Fibroblast of upper back skin (primary cell): ENCODE measurements at regions not wholly inside any gene's neighbourhood (a gene's known extent, or its start where the extent isn't known, plus 50 kb on each side); places are given as distances from the start of the nearest gene placed in this dataset.

Experiments used
- DNase-seq: peaks from one replicate; pipeline ENCODE4 v3.0.0-alpha.2; 2013

DNA sequence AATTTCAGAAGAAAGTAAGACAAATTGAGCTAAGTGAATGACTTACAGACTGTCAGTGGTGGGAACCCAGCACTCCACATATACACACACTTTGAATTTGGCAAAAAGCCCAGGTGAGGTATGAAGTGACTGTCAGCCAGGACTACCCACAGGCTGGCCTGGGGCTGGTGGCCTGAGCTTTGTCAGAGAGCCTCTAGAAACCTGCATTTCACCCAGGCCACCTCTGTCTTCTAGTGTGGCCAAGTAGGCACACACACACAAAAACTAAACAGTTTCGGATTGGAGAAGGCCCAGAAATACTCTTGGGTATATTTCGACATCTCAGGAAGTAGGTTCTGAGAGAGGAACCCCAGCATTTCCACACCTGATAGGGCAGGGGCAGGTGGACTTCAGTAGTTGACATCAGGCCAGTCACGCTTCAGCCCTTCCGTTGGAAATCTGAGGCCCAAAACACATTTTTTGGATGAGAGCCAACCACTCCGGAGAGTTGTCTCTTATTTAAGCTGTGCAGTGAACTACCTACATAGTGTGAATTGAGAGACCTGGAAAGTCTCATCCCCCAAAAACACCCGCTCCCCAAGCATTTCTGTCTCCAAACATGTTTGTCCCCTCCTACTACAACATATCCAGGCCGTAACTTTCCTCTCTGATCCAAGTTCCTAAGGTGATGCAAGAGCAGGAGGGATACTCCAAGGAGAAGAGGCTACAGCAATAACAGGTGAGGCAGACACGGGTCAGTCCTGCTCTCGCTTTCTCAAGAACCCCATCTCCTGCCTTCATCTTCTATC, 167.2 kb upstream of the PROX1 start:
- no peak for DNase-seq

DNA sequence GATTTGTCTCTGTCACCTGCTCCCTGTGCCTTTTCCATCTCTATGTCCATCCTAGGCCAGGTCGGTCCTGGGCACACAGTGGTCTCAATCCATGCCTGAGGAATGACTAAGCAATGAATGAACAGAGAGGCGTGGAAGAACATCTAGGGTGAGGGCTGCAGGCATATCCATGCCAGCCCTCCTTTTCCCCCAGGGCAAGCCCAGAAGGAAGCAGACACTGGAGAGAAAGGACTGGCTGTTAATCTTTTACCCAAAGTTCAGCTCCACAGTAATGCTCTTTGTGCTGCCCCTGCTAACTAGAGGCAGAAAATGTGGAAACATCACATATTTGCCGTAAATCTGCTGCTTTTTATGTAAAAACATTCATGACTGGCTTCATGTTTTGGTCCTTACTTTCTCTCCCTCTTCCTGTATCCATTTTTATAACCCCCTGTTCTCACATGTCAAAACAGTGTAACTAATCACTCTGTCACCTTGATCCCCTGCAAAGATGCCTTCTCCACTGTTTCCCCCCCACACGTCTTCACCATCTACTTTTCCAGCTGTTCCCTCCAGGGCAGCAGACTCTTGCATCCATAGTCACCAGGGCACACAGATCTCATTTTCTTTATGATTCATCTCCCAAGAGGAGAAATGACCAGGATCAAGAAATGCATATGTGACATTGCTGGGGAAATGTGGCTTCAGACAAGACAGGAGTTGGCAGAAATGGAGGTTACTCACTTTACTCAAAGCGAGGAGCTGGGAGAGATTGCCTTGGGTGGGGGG, 166.4 kb upstream of the PROX1 start:
- no peak for DNase-seq

GRCh38 chr1:213821943-213822334, 165.8 kb upstream of the PROX1 start:
- DNase-seq = no peak

DNA sequence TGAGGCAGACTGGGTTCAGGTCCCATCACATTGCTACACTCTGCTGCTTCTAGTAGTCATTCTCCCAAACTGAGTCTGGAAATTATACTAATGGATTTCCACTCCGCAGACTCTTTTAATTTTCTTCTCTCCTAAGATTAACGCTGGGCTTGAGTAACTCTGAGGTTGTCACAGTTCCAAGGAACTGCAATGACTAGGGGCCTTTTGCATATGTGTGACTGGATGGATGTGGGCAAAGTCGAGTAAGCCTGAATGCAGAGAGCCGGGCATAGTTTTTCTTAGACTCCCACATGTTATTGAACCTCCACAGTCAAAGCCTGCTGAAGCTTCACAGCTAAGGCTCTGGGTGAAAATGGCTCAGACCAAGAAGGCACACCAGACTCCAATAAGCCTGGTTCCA, 160.9 kb upstream of the PROX1 start:
- DNase-seq = no peak

DNA sequence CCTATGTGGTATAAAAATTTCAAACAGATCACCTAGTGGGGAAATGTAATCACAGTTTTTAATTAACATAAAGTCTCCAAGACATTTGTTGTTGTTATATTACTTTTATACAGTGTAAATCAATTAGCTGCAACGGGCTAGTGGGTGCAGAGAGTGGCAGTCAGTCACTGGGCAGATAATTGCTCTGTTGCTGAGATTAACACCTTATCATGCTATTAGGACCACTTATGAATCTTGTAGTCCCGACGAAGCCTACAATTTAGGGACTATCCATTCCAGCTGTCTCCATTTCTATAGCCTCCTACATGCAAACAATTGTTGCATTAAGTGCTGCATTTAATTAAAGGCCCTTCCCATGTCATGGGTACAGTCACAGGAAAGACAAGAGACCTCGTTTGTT, 158.9 kb upstream of the PROX1 start:
- no peak for DNase-seq

DNA sequence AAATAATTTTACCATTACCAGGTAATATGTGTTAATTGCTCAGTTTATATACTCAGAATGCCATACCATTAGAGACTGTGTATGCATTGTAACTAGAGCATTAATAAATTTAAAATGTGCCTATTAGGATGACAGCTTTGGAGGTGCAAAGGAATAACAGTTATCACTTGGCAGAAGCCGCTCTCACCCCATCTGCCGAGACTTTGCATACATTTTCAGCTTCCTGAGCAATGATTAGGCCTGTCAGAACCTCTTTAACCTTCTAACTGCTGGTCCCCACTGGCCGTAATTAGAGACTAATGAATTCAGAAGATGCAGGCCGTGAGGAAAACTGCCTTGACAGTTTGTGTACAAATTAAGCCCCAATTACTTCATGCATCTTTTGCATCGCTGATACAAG, 158.0 kb upstream of the PROX1 start:
- no peak for DNase-seq

- DNase-seq = no peak
These were observed 157.4 kb upstream of the PROX1 start for GRCh38 chr1:213830371-213830770.

DNA sequence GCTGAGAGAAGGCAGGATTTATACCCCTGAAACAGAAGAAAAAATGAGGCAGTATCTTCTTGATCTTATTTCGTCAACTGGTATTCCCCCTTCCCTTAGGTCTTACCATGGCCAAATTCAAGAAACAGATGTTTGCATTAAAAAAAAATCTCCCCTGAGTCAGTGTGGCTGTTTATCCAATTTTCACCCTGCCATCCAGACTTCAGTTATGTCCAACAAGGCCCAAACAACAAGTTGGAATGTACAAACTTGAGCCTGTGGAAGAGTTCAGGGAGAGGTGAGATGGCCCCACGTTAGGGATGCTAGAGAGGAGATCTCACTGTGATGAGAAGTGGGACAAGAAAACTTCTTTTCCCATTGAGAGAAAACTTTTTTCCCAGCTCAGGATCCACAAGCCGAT, 147.2 kb upstream of the PROX1 start:
- no peak for DNase-seq

GRCh38 chr1:213844632-213845031, 143.1 kb upstream of the PROX1 start:
- no peak for DNase-seq

GRCh38 chr1:213852107-213852506, 135.7 kb upstream of the PROX1 start:
- DNase-seq = no peak

DNA sequence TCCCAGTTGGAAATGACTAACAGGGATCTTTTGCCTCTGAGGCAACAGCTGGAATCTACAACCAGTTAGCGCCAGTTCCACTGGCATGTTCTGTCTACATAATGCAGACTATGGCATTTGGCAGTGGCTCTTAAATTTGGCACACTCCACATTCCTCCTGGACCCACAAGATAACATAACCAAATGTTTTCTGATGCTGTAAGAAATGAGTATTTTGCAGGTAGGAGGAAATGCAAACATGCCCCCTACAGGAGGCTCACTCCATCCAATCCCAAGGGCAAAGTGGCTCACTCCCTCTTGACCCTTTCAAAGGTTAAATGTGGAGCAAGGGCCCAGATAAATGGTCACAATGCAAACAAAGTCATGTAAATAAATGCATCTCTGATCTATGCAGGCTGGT, 129.2 kb upstream of the PROX1 start:
- no peak for DNase-seq

DNA sequence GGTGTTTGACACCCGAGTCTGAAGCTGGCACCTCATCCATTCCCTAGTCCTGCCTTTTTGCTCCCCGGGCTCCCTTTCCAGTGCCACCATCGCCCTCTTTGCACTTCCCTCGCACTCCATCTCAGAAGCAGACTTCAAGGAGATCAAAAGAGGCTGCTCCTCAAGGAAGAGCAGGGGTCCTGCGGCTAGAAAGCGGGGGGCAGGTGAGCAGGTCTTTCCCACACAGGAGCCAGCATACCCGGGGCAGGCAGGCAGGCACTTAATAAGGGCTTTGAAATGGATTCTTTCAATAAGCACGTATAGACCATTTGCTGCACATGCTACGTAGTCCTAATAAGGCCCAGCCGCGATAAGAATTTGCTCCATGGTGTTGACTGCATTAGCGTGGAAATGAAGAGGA, 125.9 kb upstream of the PROX1 start:
- no peak for DNase-seq

- DNase-seq = no peak
These were observed 123.7 kb upstream of the PROX1 start for GRCh38 chr1:213864091-213864490.

DNA sequence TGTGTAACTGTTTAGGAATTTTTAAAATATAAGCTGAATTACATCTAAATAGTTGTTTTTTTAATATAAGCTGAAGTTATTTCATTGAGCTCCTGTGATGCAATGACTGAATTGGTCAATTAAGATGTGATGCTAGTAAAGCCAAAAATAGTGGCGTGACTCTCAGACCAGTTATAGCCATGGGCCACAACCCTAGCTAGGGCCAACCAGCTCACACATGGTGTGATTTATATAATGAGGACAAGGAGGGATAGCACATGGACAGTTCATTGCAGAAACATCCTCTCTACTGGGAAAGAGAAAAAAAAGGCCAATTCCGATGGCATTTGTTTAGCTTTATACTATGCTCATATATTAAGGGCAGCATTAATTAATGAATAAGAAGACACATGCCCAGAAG, 119.3 kb upstream of the PROX1 start:
- DNase-seq = no peak

DNA sequence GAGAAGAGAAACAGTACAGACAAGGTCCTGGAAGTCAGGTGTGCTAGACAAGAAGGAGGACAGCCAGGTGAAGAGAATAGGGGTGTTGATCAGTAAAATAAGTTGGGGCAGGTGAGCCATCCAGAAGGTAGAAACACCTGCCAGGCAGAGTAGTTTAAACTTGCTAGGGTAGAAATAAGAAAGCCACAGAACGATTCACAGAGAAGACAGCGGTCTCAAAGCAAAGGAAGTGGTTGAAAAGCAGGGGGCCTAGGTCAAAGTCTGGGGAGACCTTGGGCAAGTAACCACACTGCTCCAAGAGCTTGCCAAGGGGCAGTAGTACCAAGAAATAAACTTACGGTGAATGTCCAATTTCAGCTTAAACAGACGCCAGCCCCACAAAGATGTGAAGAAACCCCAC, 116.6 kb upstream of the PROX1 start:
- DNase-seq = no peak

DNA sequence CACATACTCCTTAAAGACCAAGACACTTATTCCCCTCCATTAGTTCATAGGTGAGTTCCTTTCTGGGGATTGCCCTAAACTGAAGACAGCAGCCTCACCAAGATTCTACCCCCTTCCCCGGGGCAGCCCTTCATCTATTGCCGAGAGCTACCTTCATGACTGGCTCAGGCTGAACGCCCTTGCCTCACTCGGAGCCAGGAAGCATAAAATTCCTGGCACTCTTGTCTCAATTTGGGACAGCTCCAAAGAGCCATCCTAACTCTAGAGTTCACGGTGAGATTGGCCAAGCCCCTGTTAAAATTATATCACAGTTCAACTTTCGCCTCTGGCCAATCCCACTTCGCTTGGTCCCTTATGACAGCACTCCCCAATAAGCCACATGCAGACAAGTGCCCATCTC, 113.0 kb upstream of the PROX1 start:
- no peak for DNase-seq

GRCh38 chr1:213876531-213876930, 111.2 kb upstream of the PROX1 start:
- no peak for DNase-seq

DNA sequence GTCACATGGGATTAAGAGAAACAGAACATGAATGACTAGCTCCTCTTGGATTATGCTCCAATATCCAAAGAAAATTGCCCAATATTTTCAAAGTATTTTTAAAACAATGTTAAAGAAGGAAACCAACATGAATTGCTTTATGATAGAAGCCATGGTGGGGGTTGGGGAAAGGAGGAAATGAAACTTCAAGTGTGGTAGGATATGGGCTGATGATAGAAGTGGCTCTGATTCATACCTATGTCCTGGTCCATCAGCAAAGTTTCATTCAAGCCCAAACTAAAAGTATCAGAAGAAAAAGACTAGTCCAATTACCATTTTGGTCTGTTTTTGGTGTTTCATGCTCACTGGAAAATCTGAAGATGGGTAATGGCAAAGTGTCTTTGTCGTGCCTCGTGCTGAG, 104.2 kb upstream of the PROX1 start:
- no peak for DNase-seq

- no peak for DNase-seq
These were observed 103.4 kb upstream of the PROX1 start for GRCh38 chr1:213884402-213884801.

- no peak for DNase-seq
These were observed 102.8 kb upstream of the PROX1 start for GRCh38 chr1:213884942-213885341.

GRCh38 chr1:213887842-213888241, 99.9 kb upstream of the PROX1 start:
- DNase-seq = no peak

DNA sequence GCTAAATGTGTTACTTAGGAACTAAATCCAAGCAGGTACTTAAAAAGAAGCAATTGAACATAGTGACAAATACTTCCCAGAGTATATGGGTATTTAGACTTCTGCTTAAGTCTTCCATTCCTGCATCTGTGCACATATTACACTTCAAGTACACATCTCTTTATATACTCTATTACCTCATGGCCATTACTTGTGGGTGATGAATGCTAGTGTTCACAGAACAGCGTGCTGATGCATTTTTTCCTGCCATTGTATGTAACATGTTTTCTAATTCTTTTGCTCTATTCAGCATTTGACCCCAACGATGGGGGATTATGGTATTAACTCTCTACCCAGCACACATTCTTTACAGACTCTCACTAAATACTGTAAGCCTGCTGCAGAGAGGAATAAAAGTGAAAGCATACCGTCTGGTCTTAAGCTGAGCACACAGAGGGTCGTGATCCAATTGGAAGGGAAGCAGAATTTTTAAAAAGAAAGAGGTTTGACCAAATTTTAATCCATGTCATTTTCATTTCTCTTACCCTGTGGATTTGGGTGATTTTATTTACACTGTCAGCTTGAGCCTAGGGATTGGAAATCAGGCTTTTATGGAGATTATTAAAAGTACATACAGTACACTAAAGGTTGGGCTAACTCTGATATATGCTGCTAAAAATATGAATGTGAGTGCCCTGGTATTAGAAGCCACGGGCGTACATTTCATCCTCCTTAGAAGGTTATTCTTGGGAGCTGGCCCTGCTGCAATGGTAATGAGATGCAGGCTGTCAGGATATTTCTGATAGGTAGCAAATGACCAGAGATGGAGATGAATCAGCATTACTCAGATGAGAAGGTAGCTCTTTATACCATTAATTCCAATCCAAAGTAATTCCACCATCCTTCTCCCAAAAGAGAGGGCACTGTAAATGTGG, 95.5 kb upstream of the PROX1 start:
- no peak for DNase-seq

DNA sequence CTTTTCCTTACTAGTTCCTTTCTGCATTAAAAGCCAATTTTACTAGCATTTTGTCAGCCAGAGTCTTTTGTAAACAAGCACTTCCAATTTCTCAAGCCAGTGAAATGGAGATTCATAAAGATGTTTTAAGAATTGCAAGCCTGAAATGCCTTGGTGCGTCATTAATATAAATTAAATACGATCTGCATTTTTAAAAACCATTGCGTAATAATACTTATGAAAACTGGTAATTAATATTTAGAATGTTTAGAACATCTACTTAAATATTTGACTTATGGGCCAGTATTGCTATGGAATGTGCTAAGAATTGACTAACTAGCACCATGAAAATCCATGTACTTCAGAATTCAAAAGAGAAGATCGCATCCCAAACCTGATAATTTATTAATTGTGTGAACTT, 89.1 kb upstream of the PROX1 start:
- no peak for DNase-seq

DNA sequence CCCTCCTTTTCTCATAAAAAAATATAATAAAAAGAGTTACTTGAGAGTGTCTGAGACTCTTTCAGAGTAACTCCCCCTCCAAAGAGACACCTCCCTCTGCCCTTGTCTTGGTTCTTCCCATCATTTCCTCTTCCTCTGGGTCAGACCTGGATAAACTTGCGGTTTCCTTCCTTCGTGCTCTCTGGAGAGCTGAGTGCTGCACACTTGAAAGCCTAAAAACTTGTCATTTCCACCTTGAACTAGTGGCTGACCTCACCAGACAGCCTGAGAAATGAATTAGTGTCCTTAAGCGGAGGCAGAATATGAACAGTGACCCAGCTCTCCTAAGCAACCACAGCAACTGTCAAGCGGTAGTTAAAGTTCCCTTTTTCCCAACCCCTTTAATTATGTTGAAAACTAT, 88.4 kb upstream of the PROX1 start:
- no peak for DNase-seq
